Calu3 (cell line): ENCODE measurements at regions not wholly inside any gene's neighbourhood (a gene's known extent, or its start where the extent isn't known, plus 50 kb on each side); places are given as distances from the start of the nearest gene placed in this dataset.

Experiments
- BruUV-seq: library from RNA; stranded (reverse); fragments of 400-500 nt; replicated peaks from 2 replicates; lab custom pipeline; 2021; lab: Mats Ljungman, UMichigan
- CTCF ChIA-PET: fragments of 300-600 bp; sonication (Branson Sonifier 250); formaldehyde crosslinking; loops from one replicate; lab custom pipeline; 2022; ENCODE audit warnings: antibody characterized with exemption; lab: Charles Lee
- DNase-seq: peaks from one replicate; pipeline ENCODE4 v3.0.0; 2022
- H3K27ac Mint-ChIP-seq: one replicate; pipeline ENCODE4 v1.8.0; 2022; ENCODE audit warnings: mixed read lengths; ENCODE audit not compliant: unreplicated experiment
- H3K27me3 Mint-ChIP-seq: one replicate; pipeline ENCODE4 v1.8.0; 2022; ENCODE audit warnings: mixed read lengths; ENCODE audit not compliant: unreplicated experiment
- H3K36me3 Mint-ChIP-seq: one replicate; pipeline ENCODE4 v1.8.0; 2022; ENCODE audit warnings: mild to moderate bottlenecking, moderate library complexity, mixed read lengths; ENCODE audit not compliant: insufficient read depth, unreplicated experiment
- H3K4me1 Mint-ChIP-seq: one replicate; pipeline ENCODE4 v1.8.0; 2022; ENCODE audit warnings: mild to moderate bottlenecking, low read depth, mixed read lengths; ENCODE audit not compliant: unreplicated experiment
- H3K4me3 Mint-ChIP-seq: one replicate; pipeline ENCODE4 v1.8.0; 2022; ENCODE audit warnings: mild to moderate bottlenecking, low read depth, moderate library complexity, mixed read lengths; ENCODE audit not compliant: unreplicated experiment
- H3K9me3 Mint-ChIP-seq: one replicate; pipeline ENCODE4 v1.8.0; 2022; ENCODE audit warnings: low read depth, mixed read lengths; ENCODE audit not compliant: unreplicated experiment
- intact Hi-C: fragments of 100-400 bp; cut with micrococcal nuclease; formaldehyde crosslinking; loops from one replicate; pipeline ENCODE4 v1.10.0; 2022; ENCODE audit not compliant: unreplicated experiment
- TF ChIP-seq, protein P1 (sequence below): fragments of 200-600 bp; IDR thresholded peaks from one replicate; pipeline ENCODE4 v1.8.0; 2022; ENCODE audit warnings: antibody characterized with exemption; ENCODE audit not compliant: unreplicated experiment

DNA sequence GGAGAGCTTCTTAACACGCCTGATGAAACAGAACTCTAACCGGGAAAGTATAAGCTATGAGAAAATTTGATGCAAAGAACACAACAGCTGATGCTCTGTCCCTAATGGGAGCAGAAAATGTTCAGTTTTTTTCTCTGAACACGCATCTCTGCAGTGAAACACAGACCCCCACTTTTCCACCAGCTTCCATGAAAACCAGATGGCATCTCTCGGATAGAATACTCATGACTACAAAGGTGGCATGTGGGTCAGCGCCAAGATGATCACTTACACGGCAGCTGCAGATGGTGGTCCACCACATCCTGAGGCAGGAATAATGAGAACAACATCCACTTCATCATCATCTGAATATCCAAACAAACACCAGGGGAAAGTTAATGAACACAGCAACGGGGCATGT is 85.2 kb upstream of the CNR1 start:
- no peak overlapping the region for H3K4me3 Mint-ChIP-seq
- H3K4me1 Mint-ChIP-seq: no peaks in the 10 kb centered on the region
- H3K27ac Mint-ChIP-seq: no peak overlapping the region
- intact Hi-C loops: no loop called here
- no peaks in the 10 kb centered on the region for H3K27me3 Mint-ChIP-seq
- peaks cover 7% of the 10 kb centered on the region for H3K9me3 Mint-ChIP-seq
- CTCF ChIA-PET: no interaction called here
- no TSS peak for BruUV-seq
- TF ChIP-seq, protein P1, sequence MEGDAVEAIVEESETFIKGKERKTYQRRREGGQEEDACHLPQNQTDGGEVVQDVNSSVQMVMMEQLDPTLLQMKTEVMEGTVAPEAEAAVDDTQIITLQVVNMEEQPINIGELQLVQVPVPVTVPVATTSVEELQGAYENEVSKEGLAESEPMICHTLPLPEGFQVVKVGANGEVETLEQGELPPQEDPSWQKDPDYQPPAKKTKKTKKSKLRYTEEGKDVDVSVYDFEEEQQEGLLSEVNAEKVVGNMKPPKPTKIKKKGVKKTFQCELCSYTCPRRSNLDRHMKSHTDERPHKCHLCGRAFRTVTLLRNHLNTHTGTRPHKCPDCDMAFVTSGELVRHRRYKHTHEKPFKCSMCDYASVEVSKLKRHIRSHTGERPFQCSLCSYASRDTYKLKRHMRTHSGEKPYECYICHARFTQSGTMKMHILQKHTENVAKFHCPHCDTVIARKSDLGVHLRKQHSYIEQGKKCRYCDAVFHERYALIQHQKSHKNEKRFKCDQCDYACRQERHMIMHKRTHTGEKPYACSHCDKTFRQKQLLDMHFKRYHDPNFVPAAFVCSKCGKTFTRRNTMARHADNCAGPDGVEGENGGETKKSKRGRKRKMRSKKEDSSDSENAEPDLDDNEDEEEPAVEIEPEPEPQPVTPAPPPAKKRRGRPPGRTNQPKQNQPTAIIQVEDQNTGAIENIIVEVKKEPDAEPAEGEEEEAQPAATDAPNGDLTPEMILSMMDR: no peak
- DNase-seq: no peak
- H3K36me3 Mint-ChIP-seq: no peaks in the 10 kb centered on the region

DNA sequence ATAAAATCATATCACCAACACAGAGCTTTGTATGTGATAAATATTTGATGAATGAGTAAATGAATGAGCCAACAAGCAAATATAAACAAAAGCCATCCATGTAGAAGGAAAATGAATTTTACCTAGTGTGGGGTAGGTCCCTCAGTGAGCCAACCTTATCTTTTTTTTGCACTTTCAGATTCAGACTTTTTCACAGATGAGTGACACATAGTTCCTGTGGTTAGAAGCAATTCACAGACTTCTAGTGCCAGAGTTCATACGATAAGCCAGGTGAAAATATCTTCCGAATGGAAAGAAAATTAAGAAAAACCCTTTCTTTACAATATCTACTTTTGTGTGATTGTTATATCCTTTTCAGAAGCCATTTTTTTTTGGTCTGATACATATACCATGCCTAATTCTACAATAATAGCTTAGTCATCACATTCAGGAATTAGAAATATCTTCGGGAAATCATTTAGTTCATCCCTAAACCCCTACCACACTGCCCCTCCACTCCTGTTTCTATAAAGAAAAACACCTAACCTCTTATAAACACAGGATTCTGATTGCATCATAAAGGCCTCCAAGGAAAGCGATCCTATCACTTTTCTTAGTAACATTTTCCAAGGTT is 82.7 kb upstream of the CNR1 start:
- no TSS peak for BruUV-seq
- Mint-ChIP-seq H3K4me1 (no peaks in the 10 kb centered on the region), H3K27ac (no peak overlapping the region), H3K36me3 (no peaks in the 10 kb centered on the region), H3K4me3 (no peak overlapping the region), H3K9me3 (peaks cover 3% of the 10 kb centered on the region), H3K27me3 (no peaks in the 10 kb centered on the region)
- CTCF ChIA-PET: interaction anchor here (0.6 kb wide), 1 partner anchor 329 kb away, joined by 3 read pairs; no protein-coding TSS in a partner anchor
- intact Hi-C loops: no loop called here
- TF ChIP-seq, protein P1: no peak
- DNase-seq: no peak

DNA sequence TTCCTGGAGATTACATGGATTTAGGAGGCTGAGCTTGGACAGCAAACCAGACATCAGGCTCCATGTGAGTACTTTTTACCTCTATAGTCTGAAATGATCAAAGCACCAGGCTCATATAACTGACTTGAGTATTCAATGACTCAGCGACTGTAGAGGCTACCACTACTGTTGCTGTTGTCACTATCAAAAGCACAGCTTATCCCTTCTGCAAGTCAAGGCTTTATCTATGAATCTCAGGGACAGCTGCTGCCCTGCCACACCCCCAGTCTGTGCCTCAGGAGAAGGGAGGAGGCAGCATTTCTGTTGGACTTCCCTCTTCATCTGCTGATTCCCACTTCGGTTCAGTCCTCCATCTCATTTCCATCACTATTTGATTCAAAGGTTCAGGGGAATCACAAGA is 80.5 kb upstream of the CNR1 start:
- no peaks in the 10 kb centered on the region for H3K27me3 Mint-ChIP-seq
- no peaks in the 10 kb centered on the region for H3K36me3 Mint-ChIP-seq
- DNase-seq: no peak
- no peak overlapping the region for H3K27ac Mint-ChIP-seq
- BruUV-seq: no TSS peak
- TF ChIP-seq, protein P1: no peak
- CTCF ChIA-PET: interaction anchor here (0.5 kb wide), 1 partner anchor 240 kb away, joined by 3 read pairs; no protein-coding TSS in a partner anchor
- H3K4me1 Mint-ChIP-seq: no peaks in the 10 kb centered on the region
- no peak overlapping the region for H3K4me3 Mint-ChIP-seq
- H3K9me3 Mint-ChIP-seq: peaks cover 2% of the 10 kb centered on the region
- intact Hi-C loops: no loop called here

DNA sequence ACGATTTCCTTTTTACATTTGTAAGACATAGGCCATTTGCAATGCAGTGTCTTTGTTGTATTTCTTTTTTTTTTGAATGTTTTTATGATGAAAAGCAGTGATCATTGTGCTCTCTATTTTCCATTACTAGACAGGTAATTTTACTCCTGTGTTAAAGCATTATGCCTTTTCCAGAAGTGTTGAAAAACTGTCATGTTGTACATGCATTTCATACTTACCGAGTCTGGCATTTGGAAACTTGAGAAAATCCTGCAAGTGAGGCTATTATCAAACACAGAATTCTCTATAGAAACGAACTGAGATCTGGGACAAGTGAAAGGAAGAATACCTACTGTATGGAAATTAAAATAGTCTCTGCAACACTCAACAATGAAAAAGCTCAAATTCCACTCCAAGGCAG is 78.6 kb upstream of the CNR1 start:
- TF ChIP-seq, protein P1: no peak
- CTCF ChIA-PET: no interaction called here
- Mint-ChIP-seq H3K4me3 (no peak overlapping the region), H3K36me3 (no peaks in the 10 kb centered on the region), H3K27me3 (no peaks in the 10 kb centered on the region), H3K4me1 (no peaks in the 10 kb centered on the region), H3K27ac (no peak overlapping the region), H3K9me3 (peaks cover 2% of the 10 kb centered on the region)
- no TSS peak for BruUV-seq
- no peak for DNase-seq
- intact Hi-C loops: no loop called here
